Endothelial cell of umbilical vein (primary cell): ENCODE measurements at regions not wholly inside any gene's neighbourhood (a gene's known extent, or its start where the extent isn't known, plus 50 kb on each side); places are given as distances from the start of the nearest gene placed in this dataset.
"Not testable (repeated sequence)": the region's sequence is repeated elsewhere in the genome, so short reads cannot be mapped to it uniquely, and the experiment has no call there.

Experiments
- BruUV-seq: library from RNA; stranded (reverse); fragments of 400-500 nt; replicated peaks from 2 replicates; lab custom pipeline; 2021; lab: Mats Ljungman, UMichigan
- CTCF ChIA-PET: fragments of 300-600, 350-600 bp; sonication (Branson Sonifier 250); formaldehyde crosslinking; loops from one replicate; lab custom pipeline; 2021; ENCODE audit warnings: antibody characterized with exemption, inconsistent platforms; lab: Charles Lee
- POLR2A ChIA-PET: fragments of 300-600, 350-600 bp; sonication (Branson Sonifier 250); formaldehyde crosslinking; loops from one replicate; lab custom pipeline; 2021; ENCODE audit warnings: antibody characterized with exemption, inconsistent platforms; lab: Charles Lee
- DNase-seq: peaks from one replicate; pipeline ENCODE4 v3.0.0-alpha.2; 2011; ENCODE audit warnings: low read depth, low spot score
- FAIRE-seq: peaks from 2 replicates; lab custom pipeline; 2011; peaks lifted over from hg19 to GRCh38; lab: Jason Lieb, UNC
- H2AFZ ChIP-seq: 2 replicates; pipeline ENCODE4 v1.6.0; 2012; ENCODE audit warnings: low read depth, low read length, control low read depth, inconsistent platforms
- H3K27ac ChIP-seq: 2 replicates; pipeline ENCODE4 v1.5.1; 2011; ENCODE audit warnings: low read depth, mild to moderate bottlenecking, control low read depth, low read length, moderate library complexity; ENCODE audit not compliant: insufficient read depth
- H3K27me3 ChIP-seq, 2 experiments: 2 replicates each; pipeline versions ENCODE4 v1.6.0 to v1.6.1; 2011; ENCODE audit warnings: low read length in 2 of 2, mixed read lengths in 1 of 2; ENCODE audit not compliant: control insufficient read depth in 2 of 2, insufficient read depth in 2 of 2
- H3K36me3 ChIP-seq, 2 experiments: 2 replicates in 1 of 2; 3 replicates in 1 of 2; pipeline ENCODE4 v1.5.1; 2011; ENCODE audit warnings: low read length in 2 of 2, mild to moderate bottlenecking in 1 of 2, moderate library complexity in 1 of 2; ENCODE audit not compliant: control insufficient read depth in 2 of 2, insufficient read depth in 2 of 2; ENCODE audit errors: extremely low read depth in 1 of 2
- H3K4me1 ChIP-seq: 3 replicates; pipeline ENCODE4 v1.5.1; 2011; ENCODE audit warnings: mild to moderate bottlenecking, low read length; ENCODE audit not compliant: control insufficient read depth, insufficient read depth; ENCODE audit errors: extremely low read depth
- H3K4me2 ChIP-seq: 2 replicates; pipeline ENCODE4 v1.6.1; 2011; ENCODE audit warnings: low read length, control low read depth, mixed read lengths; ENCODE audit not compliant: insufficient read depth
- H3K4me3 ChIP-seq, 3 experiments: fragments of 200-600 bp in 1 of 3; sonication (generic), shearing (Covaris generic) in 1 of 3; replicated peaks in 1 of 3; 2 replicates each; pipeline ENCODE4 v1.5.1; 2011 to 2016; ENCODE audit warnings: control low read depth in 3 of 3, low read length in 3 of 3, mild to moderate bottlenecking in 2 of 3, inconsistent platforms in 1 of 3, low read depth in 1 of 3, moderate library complexity in 1 of 3; ENCODE audit not compliant: insufficient read depth in 1 of 3
- H3K79me2 ChIP-seq: 2 replicates; pipeline ENCODE4 v1.6.0; 2012; ENCODE audit warnings: low read length, inconsistent platforms; ENCODE audit not compliant: control insufficient read depth, insufficient read depth
- H3K9ac ChIP-seq: replicated peaks from 2 replicates; pipeline ENCODE3; 2011; ENCODE audit warnings: low read length, control low read depth; ENCODE audit not compliant: insufficient read depth; ENCODE audit errors: extremely low read depth
- H3K9me1 ChIP-seq: replicated peaks from 3 replicates; pipeline ENCODE4 v1.6.0; 2011; ENCODE audit warnings: mild to moderate bottlenecking, low read length; ENCODE audit not compliant: control insufficient read depth, insufficient read depth; ENCODE audit errors: extremely low read depth
- H3K9me3 ChIP-seq: replicated peaks from 2 replicates; pipeline ENCODE4 v1.5.1; 2012; ENCODE audit warnings: low read length, inconsistent platforms; ENCODE audit not compliant: control insufficient read depth, insufficient read depth
- H4K20me1 ChIP-seq: replicated peaks from 2 replicates; pipeline ENCODE3; 2011; ENCODE audit warnings: mild to moderate bottlenecking, low read length; ENCODE audit not compliant: control insufficient read depth, insufficient read depth; ENCODE audit errors: extremely low read depth
- CTCF ChIP-seq, 2 donors: IDR thresholded peaks; 1 replicate in 1 of 2; 2 replicates in 1 of 2; pipeline ENCODE4 v1.5.1; 2011; ENCODE audit warnings: low read length in 2 of 2, mild to moderate bottlenecking in 2 of 2, moderate library complexity in 2 of 2, control low read depth in 1 of 2, inconsistent platforms in 1 of 2, low read depth in 1 of 2; ENCODE audit not compliant: insufficient read depth in 1 of 2; ENCODE audit errors: extremely low read depth in 1 of 2
- EZH2 ChIP-seq: IDR thresholded peaks from 2 replicates; pipeline ENCODE4 v1.6.1; 2012; ENCODE audit warnings: borderline replicate concordance, low read depth, mild to moderate bottlenecking, moderate library complexity, low read length, inconsistent platforms; ENCODE audit not compliant: severe bottlenecking
- FOS ChIP-seq: IDR thresholded peaks from 2 replicates; pipeline ENCODE4 v1.6.1; 2011; ENCODE audit warnings: mild to moderate bottlenecking, low read length, moderate library complexity, borderline replicate concordance; ENCODE audit not compliant: insufficient read depth
- GATA2 ChIP-seq: IDR thresholded peaks from 2 replicates; pipeline ENCODE4 v1.7.0; 2011; ENCODE audit warnings: low read depth, mild to moderate bottlenecking, moderate library complexity, mixed read lengths, low read length; ENCODE audit not compliant: insufficient read length, insufficient read depth
- JUN ChIP-seq: IDR thresholded peaks from 2 replicates; pipeline ENCODE4 v1.6.1; 2011; ENCODE audit warnings: borderline replicate concordance, low read depth; ENCODE audit not compliant: insufficient read length, insufficient read depth
- MAX ChIP-seq: IDR thresholded peaks from 2 replicates; pipeline ENCODE4 v1.6.1; 2011; ENCODE audit not compliant: insufficient read depth, insufficient read length
- MYC ChIP-seq: IDR thresholded peaks from one replicate; pipeline ENCODE4 v1.6.1; 2011; ENCODE audit warnings: mild to moderate bottlenecking, low read depth, low read length
- POLR2A ChIP-seq: IDR thresholded peaks from 2 replicates; pipeline ENCODE4 v1.6.1; 2012; ENCODE audit warnings: low read depth, mild to moderate bottlenecking, control low read depth, low read length
- POLR2AphosphoS5 ChIP-seq: IDR thresholded peaks from 2 replicates; pipeline ENCODE4 v1.6.1; 2012; ENCODE audit warnings: low read depth, mild to moderate bottlenecking, control low read depth, low read length, moderate library complexity; ENCODE audit not compliant: insufficient read depth
- dilution Hi-C: fragments of 300-500 bp; cut with MboI; formaldehyde crosslinking; loops from one replicate; pipeline ENCODE4 v1.15.0; 2019; ENCODE audit warnings: low sequenced_read_pairs; ENCODE audit not compliant: extremely low pct_ligation_motif_present
- intact Hi-C: fragments of 100-400 bp; cut with micrococcal nuclease; formaldehyde crosslinking; loops from one replicate; pipeline ENCODE4 v1.10.0; 2022

GRCh38 chr12:47609806-47610205, 96.0 kb downstream of the RPAP3 start:
- DNase-seq = no peak
- H3K9ac ChIP-seq = no peak overlapping the region
- no peak overlapping the region for H3K4me2 ChIP-seq
- ChIA-PET CTCF (no interaction called here), POLR2A (no interaction called here)
- dilution Hi-C loops (no loop called here), intact Hi-C loops (no loop called here)
- no peak overlapping the region for H3K27ac ChIP-seq
- no peaks in the 10 kb centered on the region for H3K27me3 ChIP-seq
- H2AFZ ChIP-seq = no peak overlapping the region
- no peaks in the 10 kb centered on the region for H4K20me1 ChIP-seq
- H3K79me2 ChIP-seq = no peaks in the 10 kb centered on the region
- no peak overlapping the region for H3K4me3 ChIP-seq
- H3K4me1 ChIP-seq = peaks cover 3% of the 10 kb centered on the region
- BruUV-seq = no TSS peak
- peaks cover 4% of the 10 kb centered on the region for H3K9me3 ChIP-seq
- H3K9me1 ChIP-seq = no peaks in the 10 kb centered on the region
- no peak for FAIRE-seq
- TF ChIP-seq POLR2AphosphoS5 = no peak
- no peak for TF ChIP-seq POLR2A
- no peak for TF ChIP-seq JUN
- no peak for TF ChIP-seq MAX
- TF ChIP-seq GATA2 = no peak
- TF ChIP-seq EZH2 = no peak
- no peak for TF ChIP-seq MYC
- no peak for TF ChIP-seq FOS
- TF ChIP-seq CTCF (IDR thresholded peaks at IDR 0.05; ENCODE audit: extremely low read depth in 1 of 2, insufficient read depth in 1 of 2, low read depth in 1 of 2, low read length in 2 of 2) = no peak
- H3K36me3 ChIP-seq = no peaks in the 10 kb centered on the region

DNA sequence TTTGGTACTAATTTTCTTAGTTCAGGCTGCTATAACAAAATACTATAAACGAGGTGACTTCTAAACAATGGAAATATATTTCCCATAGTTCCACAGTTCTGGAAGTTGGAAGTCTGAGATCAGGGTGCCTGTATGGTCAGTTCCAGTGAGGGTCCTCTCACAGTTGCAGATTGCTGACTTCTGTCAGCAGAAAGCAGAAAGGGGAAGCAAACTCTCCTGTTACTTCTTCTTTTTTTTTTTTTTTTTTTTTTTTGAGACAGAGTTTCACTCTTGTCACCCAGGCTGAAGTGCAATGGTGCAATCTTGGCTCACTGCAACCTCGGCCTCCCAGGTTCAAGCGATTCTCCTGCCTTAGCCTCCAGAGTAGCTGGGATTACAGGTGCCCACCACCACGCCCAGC, 97.2 kb downstream of the RPAP3 start:
- H3K9ac ChIP-seq, H4K20me1 ChIP-seq, BruUV-seq, H3K27me3 ChIP-seq, FAIRE-seq, dilution Hi-C loops, H3K27ac ChIP-seq, H3K4me2 ChIP-seq, DNase-seq, intact Hi-C loops, H3K4me3 ChIP-seq, H3K9me1 ChIP-seq, H3K79me2 ChIP-seq, H3K36me3 ChIP-seq, H2AFZ ChIP-seq, H3K9me3 ChIP-seq, POLR2A ChIA-PET: not testable (repeated sequence)
- CTCF ChIA-PET = interaction anchor here (1.1 kb wide), 1 partner anchor 28 kb away, joined by 3 read pairs; no protein-coding TSS in a partner anchor
- peaks cover 10% of the 10 kb centered on the region for H3K4me1 ChIP-seq
